ENCODE measurements at regions not wholly inside any gene's neighbourhood (a gene's known extent, or its start where the extent isn't known, plus 50 kb on each side); places are given as distances from the start of the nearest gene placed in this dataset.

DNA sequence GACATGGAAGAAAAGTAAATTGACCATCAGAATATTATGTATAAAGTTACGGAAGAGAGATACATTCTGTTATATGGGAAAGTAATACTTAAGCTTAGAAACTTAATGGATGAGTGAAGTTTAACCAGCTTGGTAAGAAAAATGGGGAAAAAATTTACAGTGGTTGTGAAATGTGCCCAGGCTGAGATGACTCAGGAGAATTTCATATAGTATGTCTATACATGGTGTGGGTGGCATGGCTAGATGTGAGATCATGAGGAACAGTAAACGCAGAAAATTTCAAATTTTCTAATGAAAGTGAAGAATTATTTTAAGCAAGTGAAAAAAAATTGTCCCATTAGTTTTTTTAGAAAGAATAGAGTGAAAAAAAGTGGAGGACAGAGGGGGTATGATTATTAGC is 552.5 kb upstream of the SORCS1 start:
- no peak for TF ChIP-seq POLR2A (IDR thresholded peaks at IDR 0.05)
- TF ChIP-seq CTCF (IDR thresholded peaks at IDR 0.05) = no peak
